ENCODE measurements at regions not wholly inside any gene's neighbourhood (a gene's known extent, or its start where the extent isn't known, plus 50 kb on each side); places are given as distances from the start of the nearest gene placed in this dataset.

- no peaks in the 10 kb centered on the region for H3K9me3 ChIP-seq (replicated peaks; ENCODE audit: insufficient read depth, low read length)
- no peaks in the 10 kb centered on the region for H3K79me2 ChIP-seq (ENCODE audit: low read length)
- no peak overlapping the region for H3K4me3 ChIP-seq (ENCODE audit: low read length)
- no peak overlapping the region for H3K9ac ChIP-seq (ENCODE audit: low read length)
- TF ChIP-seq EZH2 (optimal IDR thresholded peaks at IDR 0.05; ENCODE audit: low read depth, low read length) (no peak), CTCF (IDR thresholded peaks at IDR 0.05; ENCODE audit: low read length) (no peak), EZH2phosphoT487 (IDR thresholded peaks at IDR 0.05; ENCODE audit: low read length) (no peak)
- H3K36me3 ChIP-seq (replicated peaks; ENCODE audit: insufficient read depth, low read length): no peaks in the 10 kb centered on the region
- H3K27ac ChIP-seq (ENCODE audit: low read length): no peak overlapping the region
- H3K4me2 ChIP-seq (ENCODE audit: low read depth, low read length): no peak overlapping the region
- H3F3A ChIP-seq (ENCODE audit: insufficient read depth, low read length): no peaks in the 10 kb centered on the region
- no peaks in the 10 kb centered on the region for H4K20me1 ChIP-seq (ENCODE audit: insufficient read depth, low read length)
- H2AFZ ChIP-seq (ENCODE audit: low read length): no peak overlapping the region
- H3K4me1 ChIP-seq (ENCODE audit: low read length): peaks cover 12% of the 10 kb centered on the region; the same call in 1 of the 2 replicates
- H3K9me2 ChIP-seq (replicated peaks; ENCODE audit: insufficient read depth, low read length): no peaks in the 10 kb centered on the region
- H3K27me3 ChIP-seq (replicated peaks; ENCODE audit: insufficient read depth, low read length): no peaks in the 10 kb centered on the region
- DNase-seq: no peak
Observed at GRCh38 chr6:163709693-163710092, 295.2 kb downstream of the QKI start.

DNA sequence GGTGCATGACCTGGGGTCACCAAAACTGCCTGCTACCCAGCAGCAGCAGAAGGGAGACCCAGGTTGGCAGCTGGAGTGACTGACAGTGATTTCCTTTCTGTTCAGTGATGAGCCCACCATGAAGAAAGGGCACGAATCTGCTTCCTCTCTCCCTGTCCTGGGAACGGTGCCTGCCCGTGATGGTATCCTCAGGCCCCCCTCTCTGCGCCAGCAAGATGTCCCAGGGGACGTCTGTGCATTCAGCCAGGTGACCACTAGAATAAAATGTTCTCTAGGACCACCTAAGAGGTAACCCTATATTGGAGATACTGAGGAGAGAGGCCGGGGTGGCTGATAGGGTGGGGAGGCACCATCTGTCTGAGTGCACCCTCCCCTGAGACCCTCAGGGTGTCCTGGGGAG lies 294.7 kb downstream of the QKI start:
- Histone ChIP-seq H4K20me1 (ENCODE audit: insufficient read depth, low read length) (no peaks in the 10 kb centered on the region), H3K9me3 (replicated peaks; ENCODE audit: insufficient read depth, low read length) (no peaks in the 10 kb centered on the region), H3K36me3 (replicated peaks; ENCODE audit: insufficient read depth, low read length) (no peaks in the 10 kb centered on the region), H3K4me1 (ENCODE audit: low read length) (peaks cover 12% of the 10 kb centered on the region; the same call in 1 of the 2 replicates), H3K79me2 (ENCODE audit: low read length) (no peaks in the 10 kb centered on the region), H3K27ac (ENCODE audit: low read length) (no peak overlapping the region), H3K27me3 (replicated peaks; ENCODE audit: insufficient read depth, low read length) (no peaks in the 10 kb centered on the region), H2AFZ (ENCODE audit: low read length) (no peak overlapping the region), H3K9me2 (replicated peaks; ENCODE audit: insufficient read depth, low read length) (no peaks in the 10 kb centered on the region), H3K9ac (ENCODE audit: low read length) (no peak overlapping the region), H3F3A (ENCODE audit: insufficient read depth, low read length) (no peaks in the 10 kb centered on the region), H3K4me2 (ENCODE audit: low read depth, low read length) (no peak overlapping the region), H3K4me3 (ENCODE audit: low read length) (no peak overlapping the region)
- DNase-seq: no peak
- TF ChIP-seq EZH2phosphoT487 (IDR thresholded peaks at IDR 0.05; ENCODE audit: low read length) (no peak), EZH2 (optimal IDR thresholded peaks at IDR 0.05; ENCODE audit: low read depth, low read length) (no peak), CTCF (IDR thresholded peaks at IDR 0.05; ENCODE audit: low read length) (no peak)

DNA sequence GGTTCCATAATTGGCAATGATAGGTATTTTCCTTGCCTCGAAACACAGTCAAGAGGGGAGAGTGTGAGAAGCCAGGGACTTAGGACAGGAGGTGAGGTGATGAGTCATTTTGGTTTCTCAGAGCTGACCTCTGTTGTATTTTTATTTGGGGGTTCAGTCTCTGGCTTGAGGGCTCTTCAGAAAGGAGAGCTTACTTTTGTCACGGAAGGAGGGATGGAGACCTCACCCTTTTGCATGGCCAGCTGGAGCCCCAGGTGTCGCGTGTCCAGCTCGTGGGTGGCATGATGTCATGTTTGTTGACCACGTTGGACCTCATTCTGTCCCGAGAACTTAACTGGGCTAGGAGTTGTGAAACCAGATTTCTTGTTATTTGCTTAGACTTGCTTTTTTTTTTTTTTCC lies 293.9 kb downstream of the QKI start:
- Histone ChIP-seq H3K4me1 (ENCODE audit: low read length) (peaks cover 12% of the 10 kb centered on the region; the same call in 1 of the 2 replicates), H3K36me3 (replicated peaks; ENCODE audit: insufficient read depth, low read length) (no peaks in the 10 kb centered on the region), H3K4me3 (ENCODE audit: low read length) (no peak overlapping the region), H4K20me1 (ENCODE audit: insufficient read depth, low read length) (no peaks in the 10 kb centered on the region), H3K9ac (ENCODE audit: low read length) (no peak overlapping the region), H3K79me2 (ENCODE audit: low read length) (no peaks in the 10 kb centered on the region), H3K27ac (ENCODE audit: low read length) (no peak overlapping the region), H3K27me3 (replicated peaks; ENCODE audit: insufficient read depth, low read length) (no peaks in the 10 kb centered on the region), H2AFZ (ENCODE audit: low read length) (no peak overlapping the region), H3F3A (ENCODE audit: insufficient read depth, low read length) (no peaks in the 10 kb centered on the region), H3K9me2 (replicated peaks; ENCODE audit: insufficient read depth, low read length) (no peaks in the 10 kb centered on the region), H3K4me2 (ENCODE audit: low read depth, low read length) (no peak overlapping the region), H3K9me3 (replicated peaks; ENCODE audit: insufficient read depth, low read length) (no peaks in the 10 kb centered on the region)
- TF ChIP-seq CTCF (IDR thresholded peaks at IDR 0.05; ENCODE audit: low read length): no peak
- TF ChIP-seq EZH2phosphoT487 (IDR thresholded peaks at IDR 0.05; ENCODE audit: low read length): no peak
- TF ChIP-seq EZH2 (optimal IDR thresholded peaks at IDR 0.05; ENCODE audit: low read depth, low read length): no peak
- no peak for DNase-seq

Data from MM.1S (cell line).